GM12892 (cell line): ENCODE measurements at regions not wholly inside any gene's neighbourhood (a gene's known extent, or its start where the extent isn't known, plus 50 kb on each side); places are given as distances from the start of the nearest gene placed in this dataset.
"Not testable (repeated sequence)": the region's sequence is repeated elsewhere in the genome, so short reads cannot be mapped to it uniquely, and the experiment has no call there.

Source experiments
- DNase-seq: peaks from one replicate; pipeline ENCODE4 v3.0.0; 2011; ENCODE audit not compliant: insufficient read length
- FAIRE-seq: peaks from 2 replicates; lab custom pipeline; 2011; peaks lifted over from hg19 to GRCh38; lab: Jason Lieb, UNC
- POLR2A ChIP-seq: IDR thresholded peaks from 2 replicates; pipeline ENCODE4 v1.6.1; 2011; ENCODE audit warnings: low read depth, low read length, control low read depth
- POLR2AphosphoS5 ChIP-seq: IDR thresholded peaks from 2 replicates; pipeline ENCODE4 v1.6.1; 2011; ENCODE audit warnings: low read depth, low read length, control low read depth
- TAF1 ChIP-seq: IDR thresholded peaks from 2 replicates; pipeline ENCODE4 v1.6.1; 2011; ENCODE audit warnings: low read depth, mild to moderate bottlenecking, control low read depth, low read length, borderline replicate concordance

GRCh38 chr3:102354818-102355515, 79.8 kb upstream of the ZPLD1 start:
- TF ChIP-seq TAF1 (no peak), POLR2AphosphoS5 (no peak), POLR2A (no peak)
- FAIRE-seq: no peak
- DNase-seq: no peak

- DNase-seq (no peak), FAIRE-seq (no peak)
- TF ChIP-seq POLR2A: no peak
- TF ChIP-seq TAF1: no peak
- no peak for TF ChIP-seq POLR2AphosphoS5
Observed at GRCh38 chr3:102356506-102356905, 78.3 kb upstream of the ZPLD1 start.

GRCh38 chr3:102357313-102357712, 77.5 kb upstream of the ZPLD1 start:
- not testable (repeated sequence) for FAIRE-seq, DNase-seq

GRCh38 chr3:102360183-102360860, 74.5 kb upstream of the ZPLD1 start:
- DNase-seq (no peak), FAIRE-seq (no peak)
- no peak for TF ChIP-seq POLR2A
- TF ChIP-seq TAF1: no peak
- no peak for TF ChIP-seq POLR2AphosphoS5

GRCh38 chr3:102361101-102361500, 73.7 kb upstream of the ZPLD1 start:
- DNase-seq (no peak), FAIRE-seq (no peak)
- TF ChIP-seq POLR2A (no peak), POLR2AphosphoS5 (no peak), TAF1 (no peak)

- DNase-seq, FAIRE-seq: not testable (repeated sequence)
Observed at GRCh38 chr3:102366116-102366515, 68.7 kb upstream of the ZPLD1 start.

- FAIRE-seq (no peak), DNase-seq (no peak)
- TF ChIP-seq POLR2AphosphoS5 (no peak), TAF1 (no peak)
Observed at GRCh38 chr3:102374863-102375634, 59.8 kb upstream of the ZPLD1 start.

GRCh38 chr3:102378216-102378615, 56.6 kb upstream of the ZPLD1 start:
- DNase-seq (no peak), FAIRE-seq (no peak)
- no peak for TF ChIP-seq TAF1
- TF ChIP-seq POLR2A: no peak
- no peak for TF ChIP-seq POLR2AphosphoS5

GRCh38 chr3:102382201-102382600, 52.6 kb upstream of the ZPLD1 start:
- DNase-seq, FAIRE-seq: not testable (repeated sequence)
